Stimulated activated CD4-positive, alpha-beta T cell treated with anti-CD3 and anti-CD28 coated beads, Interleukin-15, amount 100 ng/mL, for 1 hour (primary cell): ENCODE measurements at regions not wholly inside any gene's neighbourhood (a gene's known extent, or its start where the extent isn't known, plus 50 kb on each side); places are given as distances from the start of the nearest gene placed in this dataset.
"Not testable (repeated sequence)": the region's sequence is repeated elsewhere in the genome, so short reads cannot be mapped to it uniquely, and the experiment has no call there.

Source experiments
- DNase-seq, 2 donors: peaks; one replicate each; pipeline ENCODE4 v3.0.0-alpha.2; 2020; ENCODE audit warnings: low read depth in 1 of 2, low spot score in 1 of 2

- no peak for DNase-seq
Measured at GRCh38 chr2:9707611-9708160, 76.9 kb upstream of the YWHAQ start.

- no peak for DNase-seq
Measured at GRCh38 chr2:9708683-9709538, 78.1 kb upstream of the YWHAQ start.

GRCh38 chr2:9709539-9710285, 78.9 kb upstream of the YWHAQ start:
- no peak for DNase-seq

GRCh38 chr2:9710311-9710710, 79.5 kb upstream of the YWHAQ start:
- DNase-seq = no peak

- no peak for DNase-seq
Measured at GRCh38 chr2:9712263-9712662, 81.5 kb upstream of the YWHAQ start.

GRCh38 chr2:9714630-9715214, 83.9 kb upstream of the YWHAQ start:
- DNase-seq = no peak

- DNase-seq = no peak
Measured at GRCh38 chr2:9715238-9715637, 84.4 kb upstream of the YWHAQ start.

GRCh38 chr2:9717886-9718451, 87.2 kb upstream of the YWHAQ start:
- no peak for DNase-seq

GRCh38 chr2:9720352-9721093, 89.7 kb upstream of the YWHAQ start:
- no peak for DNase-seq

GRCh38 chr2:9721344-9721743, 90.5 kb upstream of the YWHAQ start:
- DNase-seq = no peak

- DNase-seq = no peak
Measured at GRCh38 chr2:9722451-9722850, 91.7 kb upstream of the YWHAQ start.

- DNase-seq = no peak
Measured at GRCh38 chr2:9724565-9724964, 93.8 kb upstream of the YWHAQ start.

GRCh38 chr2:9725106-9725505, 94.3 kb upstream of the YWHAQ start:
- no peak for DNase-seq

- DNase-seq = not testable (repeated sequence)
Measured at GRCh38 chr2:9726016-9726415, 95.2 kb upstream of the YWHAQ start.

- not testable (repeated sequence) for DNase-seq
Measured at GRCh38 chr2:9730523-9730922, 99.7 kb upstream of the YWHAQ start.

GRCh38 chr2:9732824-9733223, 102.0 kb upstream of the YWHAQ start:
- no peak for DNase-seq

GRCh38 chr2:9734308-9734707, 103.5 kb upstream of the YWHAQ start:
- no peak for DNase-seq

GRCh38 chr2:9735335-9735734, 104.5 kb upstream of the YWHAQ start:
- no peak for DNase-seq

GRCh38 chr2:9736021-9736420, 105.2 kb upstream of the YWHAQ start:
- no peak for DNase-seq

GRCh38 chr2:9737053-9737875, 106.0 kb upstream of the TAF1B start:
- no peak for DNase-seq
